Natural killer cell (primary cell): ENCODE measurements at regions not wholly inside any gene's neighbourhood (a gene's known extent, or its start where the extent isn't known, plus 50 kb on each side); places are given as distances from the start of the nearest gene placed in this dataset.

Experiments
- ATAC-seq, 3 donors: fragments of 150-1000 bp in 2 of 3; fragments of 200-7000 bp in 1 of 3; cut with Tn5 transposase; 1 replicate in 1 of 3; 2 replicates in 2 of 3; pipeline ENCODE4 v1.10.0; 2021; ENCODE audit warnings: mild to moderate bottlenecking in 2 of 3, moderate library complexity in 2 of 3
- DNase-seq, 2 donors: peaks; one replicate each; pipeline versions ENCODE4 v3.0.0 to v3.0.0-alpha.2; 2013 to 2021; ENCODE audit warnings: mixed read lengths in 1 of 2
- H3K27ac ChIP-seq: one replicate; pipeline ENCODE4 v1.5.1; 2013; ENCODE audit warnings: mild to moderate bottlenecking, low read length
- H3K27me3 ChIP-seq: one replicate; pipeline ENCODE4 v1.6.1; 2013; ENCODE audit warnings: low read length; ENCODE audit not compliant: control insufficient read depth, insufficient read depth
- H3K36me3 ChIP-seq: one replicate; pipeline ENCODE4 v1.6.1; 2013; ENCODE audit warnings: low read length; ENCODE audit not compliant: control insufficient read depth, insufficient read depth
- H3K4me1 ChIP-seq: one replicate; pipeline ENCODE4 v1.6.1; 2013; ENCODE audit warnings: low read length; ENCODE audit not compliant: control insufficient read depth, insufficient read depth
- H3K4me3 ChIP-seq: one replicate; pipeline ENCODE4 v1.5.1; 2013; ENCODE audit warnings: low read length
- H3K9me3 ChIP-seq: one replicate; pipeline ENCODE4 v1.6.1; 2013; ENCODE audit warnings: low read length; ENCODE audit not compliant: control insufficient read depth, insufficient read depth
- H3K27ac Mint-ChIP-seq, 2 donors: one replicate each; pipeline ENCODE4 v1.8.0; 2022; ENCODE audit warnings: mild to moderate bottlenecking in 2 of 2, mixed read lengths in 2 of 2, moderate library complexity in 1 of 2
- H3K27me3 Mint-ChIP-seq, 2 donors: one replicate each; pipeline ENCODE4 v1.8.0; 2022; ENCODE audit warnings: low read depth in 2 of 2, mixed read lengths in 2 of 2
- H3K36me3 Mint-ChIP-seq: one replicate; pipeline ENCODE4 v1.8.0; 2022; ENCODE audit warnings: mixed read lengths
- H3K4me1 Mint-ChIP-seq, 2 donors: one replicate each; pipeline ENCODE4 v1.8.0; 2022; ENCODE audit warnings: mixed read lengths in 2 of 2
- H3K4me3 Mint-ChIP-seq: one replicate; pipeline ENCODE4 v1.8.0; 2022; ENCODE audit warnings: mild to moderate bottlenecking, moderate library complexity, mixed read lengths
- H3K9me3 Mint-ChIP-seq, 2 donors: one replicate each; pipeline ENCODE4 v1.8.0; 2022; ENCODE audit warnings: mixed read lengths in 2 of 2
- WGBS: methylation state at CpG from one replicate; pipeline ENCODE4 v1.1.7; 2013; ENCODE audit warnings: missing lambda C conversion rate; ENCODE audit not compliant: insufficient coverage; 5-methylcytosine and 5-hydroxymethylcytosine counted together
- intact Hi-C: fragments of 100-400 bp; cut with micrococcal nuclease; formaldehyde crosslinking; loops from one replicate; pipeline ENCODE4 v1.14.2; 2022
- TF ChIP-seq, protein P1 (sequence below): fragments of 200-600 bp; IDR thresholded peaks from one replicate; pipeline ENCODE4 v1.8.0; 2022; ENCODE audit warnings: antibody characterized with exemption

DNA sequence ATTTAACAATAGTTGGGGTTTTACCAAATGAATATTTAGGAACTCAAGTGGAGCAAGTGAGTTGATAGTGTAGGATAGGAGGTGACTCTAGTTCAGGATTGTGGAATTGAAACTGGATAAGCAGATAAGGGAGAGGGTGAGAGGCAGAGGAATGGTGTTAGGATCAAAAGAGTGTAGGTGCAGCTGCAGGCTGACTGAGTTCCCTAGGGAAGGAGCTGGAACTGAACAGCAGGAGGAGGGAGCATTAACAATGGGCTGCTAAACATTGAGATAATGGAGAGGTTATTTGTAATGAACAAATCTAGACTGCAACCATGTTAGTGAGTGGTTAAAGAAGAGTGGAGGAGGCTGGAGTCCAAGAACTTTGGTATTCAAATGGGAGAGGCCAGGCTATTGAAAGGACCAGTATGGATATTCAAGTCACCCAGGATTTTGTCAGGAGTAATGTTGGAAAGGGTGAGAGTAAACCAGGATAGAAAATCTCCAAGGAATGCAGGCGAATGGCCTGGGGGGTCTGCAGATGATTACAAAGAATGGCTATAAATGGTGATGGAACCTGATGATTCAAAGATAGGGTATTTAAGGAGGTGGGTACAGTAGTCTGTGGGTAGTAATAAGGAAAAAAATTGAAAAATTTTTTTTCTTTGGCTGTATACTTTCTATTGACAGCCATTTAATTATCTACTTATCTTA is 497.1 kb upstream of the TENM3 start:
- DNase-seq (no peak), ATAC-seq (no peak)
- Histone ChIP-seq H3K4me1 (no peaks in the 10 kb centered on the region), H3K36me3 (no peaks in the 10 kb centered on the region), H3K9me3 (peaks cover 4% of the 10 kb centered on the region), H3K27me3 (no peaks in the 10 kb centered on the region), H3K27ac (no peak overlapping the region), H3K4me3 (no peak overlapping the region)
- Mint-ChIP-seq H3K4me3 (no peak overlapping the region), H3K36me3 (no peaks in the 10 kb centered on the region), H3K4me1 (no peaks in the 10 kb centered on the region), H3K27me3 (no peaks in the 10 kb centered on the region), H3K27ac (no peak overlapping the region), H3K9me3 (peaks cover 4 to 6% of the 10 kb centered on the region in 2 donors)
- WGBS, result 71% methylated on average over 1 of the region's 1 CpG
- TF ChIP-seq, protein P1, sequence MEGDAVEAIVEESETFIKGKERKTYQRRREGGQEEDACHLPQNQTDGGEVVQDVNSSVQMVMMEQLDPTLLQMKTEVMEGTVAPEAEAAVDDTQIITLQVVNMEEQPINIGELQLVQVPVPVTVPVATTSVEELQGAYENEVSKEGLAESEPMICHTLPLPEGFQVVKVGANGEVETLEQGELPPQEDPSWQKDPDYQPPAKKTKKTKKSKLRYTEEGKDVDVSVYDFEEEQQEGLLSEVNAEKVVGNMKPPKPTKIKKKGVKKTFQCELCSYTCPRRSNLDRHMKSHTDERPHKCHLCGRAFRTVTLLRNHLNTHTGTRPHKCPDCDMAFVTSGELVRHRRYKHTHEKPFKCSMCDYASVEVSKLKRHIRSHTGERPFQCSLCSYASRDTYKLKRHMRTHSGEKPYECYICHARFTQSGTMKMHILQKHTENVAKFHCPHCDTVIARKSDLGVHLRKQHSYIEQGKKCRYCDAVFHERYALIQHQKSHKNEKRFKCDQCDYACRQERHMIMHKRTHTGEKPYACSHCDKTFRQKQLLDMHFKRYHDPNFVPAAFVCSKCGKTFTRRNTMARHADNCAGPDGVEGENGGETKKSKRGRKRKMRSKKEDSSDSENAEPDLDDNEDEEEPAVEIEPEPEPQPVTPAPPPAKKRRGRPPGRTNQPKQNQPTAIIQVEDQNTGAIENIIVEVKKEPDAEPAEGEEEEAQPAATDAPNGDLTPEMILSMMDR, result no peak
- intact Hi-C loops, result no loop called here

DNA sequence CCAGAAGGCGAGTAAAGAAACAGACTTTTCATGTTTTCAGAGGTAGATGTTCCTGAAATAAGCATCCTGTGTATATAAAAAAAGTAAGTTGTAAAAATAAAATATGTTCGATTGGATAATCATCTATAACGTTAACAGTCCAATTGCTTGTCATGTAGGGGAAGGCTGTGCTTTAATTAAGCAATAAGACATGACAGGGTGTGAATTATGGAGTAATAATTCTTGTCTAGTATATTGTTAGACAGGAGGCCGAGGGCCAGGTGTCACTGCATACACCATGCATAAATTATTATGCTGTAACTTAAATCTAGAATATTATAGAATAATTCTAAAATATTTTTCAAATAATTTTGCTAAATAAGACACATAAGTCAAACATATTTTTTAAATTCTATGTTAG is 494.6 kb upstream of the TENM3 start:
- H3K9me3 Mint-ChIP-seq, result peaks cover 0 to 8% of the 10 kb centered on the region in 2 donors
- 22% methylated on average over 3 of the region's 4 CpGs for WGBS
- Histone ChIP-seq H3K27me3 (no peaks in the 10 kb centered on the region), H3K9me3 (no peaks in the 10 kb centered on the region), H3K4me3 (no peak overlapping the region), H3K27ac (no peak overlapping the region), H3K4me1 (no peaks in the 10 kb centered on the region), H3K36me3 (no peaks in the 10 kb centered on the region)
- H3K27me3 Mint-ChIP-seq, result no peaks in the 10 kb centered on the region
- no peak overlapping the region for H3K27ac Mint-ChIP-seq
- TF ChIP-seq, protein P1, result no peak
- H3K4me3 Mint-ChIP-seq, result no peak overlapping the region
- ATAC-seq (no peak), DNase-seq (no peak)
- no peaks in the 10 kb centered on the region for H3K36me3 Mint-ChIP-seq
- intact Hi-C loops, result no loop called here
- no peaks in the 10 kb centered on the region for H3K4me1 Mint-ChIP-seq

DNA sequence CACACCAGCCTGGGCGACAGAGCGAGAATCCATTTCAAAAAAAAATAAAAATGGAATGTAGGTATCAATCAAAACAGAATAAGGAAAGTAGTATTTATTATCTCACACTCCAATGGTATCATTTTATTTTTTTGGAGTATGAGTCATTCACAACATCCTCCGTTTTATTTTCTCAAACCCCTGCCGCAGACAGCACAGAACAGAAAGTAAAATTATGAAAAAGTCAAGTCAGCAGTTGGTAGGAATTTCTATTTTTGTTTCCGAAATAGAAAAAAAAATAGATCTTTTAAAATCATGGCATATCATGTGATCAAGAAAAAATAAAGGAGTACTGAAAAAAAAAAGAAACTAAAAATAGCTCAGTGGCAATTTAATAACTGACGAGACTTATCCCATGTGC is 490.7 kb upstream of the TENM3 start:
- no CpG with 5 or more reads among the region's 6 CpGs for WGBS

More for the DNA sequence above, 490.7 kb upstream of the TENM3 start:
- Mint-ChIP-seq H3K9me3 (peaks cover 0 to 11% of the 10 kb centered on the region in 2 donors), H3K4me3 (no peak overlapping the region), H3K27me3 (no peaks in the 10 kb centered on the region), H3K36me3 (no peaks in the 10 kb centered on the region), H3K27ac (no peak overlapping the region), H3K4me1 (no peaks in the 10 kb centered on the region)
- no peaks in the 10 kb centered on the region for H3K9me3 ChIP-seq
- no peaks in the 10 kb centered on the region for H3K36me3 ChIP-seq
- no peak for ATAC-seq
- no peaks in the 10 kb centered on the region for H3K27me3 ChIP-seq
- no peak overlapping the region for H3K27ac ChIP-seq
- no peak for DNase-seq
- no peaks in the 10 kb centered on the region for H3K4me1 ChIP-seq
- intact Hi-C loops, result no loop called here
- TF ChIP-seq, protein P1, result no peak
- H3K4me3 ChIP-seq, result no peak overlapping the region
